Transverse colon (tissue), 4 donors: ENCODE measurements at regions not wholly inside any gene's neighbourhood (a gene's known extent, or its start where the extent isn't known, plus 50 kb on each side); places are given as distances from the start of the nearest gene placed in this dataset.

Experiments
- EP300 ChIP-seq: sonication (generic); formaldehyde crosslinking; IDR thresholded peaks from one replicate; pipeline ENCODE4 v1.6.1; 2017; ENCODE audit warnings: antibody characterized with exemption, low read depth
- POLR2A ChIP-seq: fragments of 450-650 bp; IDR thresholded peaks from one replicate; pipeline ENCODE4 v1.6.1; 2016; ENCODE audit warnings: antibody characterized with exemption, mild to moderate bottlenecking, moderate library complexity
- POLR2AphosphoS5 ChIP-seq, 3 donors: sonication (generic); formaldehyde crosslinking; IDR thresholded peaks; one replicate each; pipeline ENCODE4 v1.6.1; 2016; ENCODE audit warnings: antibody characterized with exemption in 3 of 3
- TF ChIP-seq, protein P1 (sequence below), 5 experiments: fragments of 200-600 bp in 3 of 5; fragments of 450-650 bp in 2 of 5; sonication (generic) in 3 of 5; IDR thresholded peaks; 1 replicate in 2 of 5; 2 replicates in 3 of 5; pipeline ENCODE4 v1.5.1; 2016 to 2017; ENCODE audit warnings: antibody characterized with exemption in 5 of 5, inconsistent platforms in 3 of 5, mild to moderate bottlenecking in 2 of 5, moderate library complexity in 1 of 5

- TF ChIP-seq, protein P1, sequence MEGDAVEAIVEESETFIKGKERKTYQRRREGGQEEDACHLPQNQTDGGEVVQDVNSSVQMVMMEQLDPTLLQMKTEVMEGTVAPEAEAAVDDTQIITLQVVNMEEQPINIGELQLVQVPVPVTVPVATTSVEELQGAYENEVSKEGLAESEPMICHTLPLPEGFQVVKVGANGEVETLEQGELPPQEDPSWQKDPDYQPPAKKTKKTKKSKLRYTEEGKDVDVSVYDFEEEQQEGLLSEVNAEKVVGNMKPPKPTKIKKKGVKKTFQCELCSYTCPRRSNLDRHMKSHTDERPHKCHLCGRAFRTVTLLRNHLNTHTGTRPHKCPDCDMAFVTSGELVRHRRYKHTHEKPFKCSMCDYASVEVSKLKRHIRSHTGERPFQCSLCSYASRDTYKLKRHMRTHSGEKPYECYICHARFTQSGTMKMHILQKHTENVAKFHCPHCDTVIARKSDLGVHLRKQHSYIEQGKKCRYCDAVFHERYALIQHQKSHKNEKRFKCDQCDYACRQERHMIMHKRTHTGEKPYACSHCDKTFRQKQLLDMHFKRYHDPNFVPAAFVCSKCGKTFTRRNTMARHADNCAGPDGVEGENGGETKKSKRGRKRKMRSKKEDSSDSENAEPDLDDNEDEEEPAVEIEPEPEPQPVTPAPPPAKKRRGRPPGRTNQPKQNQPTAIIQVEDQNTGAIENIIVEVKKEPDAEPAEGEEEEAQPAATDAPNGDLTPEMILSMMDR (IDR thresholded peaks at IDR 0.05), result no peak
- TF ChIP-seq POLR2AphosphoS5 (IDR thresholded peaks at IDR 0.05) (no peak), POLR2A (no peak), EP300 (no peak)
Measured at GRCh38 chr11:105203569-105204240, 64.1 kb upstream of the CARD18 start.
